ENCODE measurements at regions not wholly inside any gene's neighbourhood (a gene's known extent, or its start where the extent isn't known, plus 50 kb on each side); places are given as distances from the start of the nearest gene placed in this dataset.

GRCh38 chr3:157823050-157823449 is 283.2 kb downstream of the SHOX2 start:
- no peaks in the 10 kb centered on the region for H3K4me1 Mint-ChIP-seq
- no peaks in the 10 kb centered on the region for H3K27me3 Mint-ChIP-seq
- H3K4me3 Mint-ChIP-seq, result no peak overlapping the region
- peaks cover 4% of the 10 kb centered on the region for H3K9me3 Mint-ChIP-seq
- no peaks in the 10 kb centered on the region for H3K36me3 Mint-ChIP-seq (ENCODE audit: low read depth)
- no peak for ATAC-seq (replicated peaks)
- no peak overlapping the region for H3K27ac Mint-ChIP-seq

GRCh38 chr3:157820157-157820517 is 286.1 kb downstream of the SHOX2 start:
- Mint-ChIP-seq H3K9me3 (peaks cover 4% of the 10 kb centered on the region), H3K36me3 (ENCODE audit: low read depth) (no peaks in the 10 kb centered on the region), H3K27me3 (no peaks in the 10 kb centered on the region), H3K27ac (no peak overlapping the region), H3K4me3 (no peak overlapping the region), H3K4me1 (no peaks in the 10 kb centered on the region)
- ATAC-seq (replicated peaks), result no peak

DNA sequence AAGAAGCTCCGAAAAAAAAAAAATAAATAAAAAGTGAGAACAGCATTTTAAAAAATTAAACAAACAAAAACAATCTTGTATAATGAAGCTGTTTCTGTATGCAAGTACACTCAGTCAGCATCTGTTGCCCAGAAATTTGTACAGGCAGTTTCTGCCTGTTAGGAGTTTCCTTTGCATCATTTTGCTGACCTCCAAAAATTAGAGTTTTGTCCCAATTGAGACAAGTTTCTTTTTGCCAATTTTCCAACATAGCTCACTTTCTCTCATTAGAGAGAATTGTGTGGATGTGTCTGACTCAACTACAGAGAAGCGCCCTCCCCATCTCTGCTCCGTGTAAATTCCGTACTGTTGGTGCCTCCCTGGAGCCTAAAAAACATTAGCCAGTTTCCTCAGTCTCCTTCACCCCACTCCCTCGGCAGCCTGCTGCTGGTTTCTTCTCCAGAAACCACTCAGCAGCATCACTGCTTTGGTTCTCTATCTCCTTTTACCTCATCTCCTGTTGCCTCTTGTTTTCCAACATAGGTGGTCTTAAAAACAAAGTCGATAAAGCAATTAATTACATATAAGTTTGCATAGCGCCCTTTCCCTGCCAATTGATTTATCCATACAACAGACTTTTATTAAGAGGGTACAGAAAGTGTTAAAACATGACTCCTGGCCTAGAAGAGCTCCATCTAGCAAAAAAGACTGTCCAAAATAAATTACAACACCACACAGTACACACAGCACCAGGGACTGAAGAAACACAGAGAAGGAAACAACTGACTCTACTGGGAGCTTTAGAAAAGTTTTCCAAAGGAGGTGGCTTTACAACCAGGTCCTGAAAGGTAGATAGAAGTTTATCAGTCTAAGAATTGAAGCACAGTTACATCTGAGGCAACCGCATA is 286.7 kb downstream of the SHOX2 start:
- Mint-ChIP-seq H3K4me1 (no peaks in the 10 kb centered on the region), H3K36me3 (ENCODE audit: low read depth) (no peaks in the 10 kb centered on the region), H3K27ac (no peak overlapping the region), H3K4me3 (no peak overlapping the region), H3K9me3 (peaks cover 4% of the 10 kb centered on the region), H3K27me3 (no peaks in the 10 kb centered on the region)
- no peak for ATAC-seq (replicated peaks)

DNA sequence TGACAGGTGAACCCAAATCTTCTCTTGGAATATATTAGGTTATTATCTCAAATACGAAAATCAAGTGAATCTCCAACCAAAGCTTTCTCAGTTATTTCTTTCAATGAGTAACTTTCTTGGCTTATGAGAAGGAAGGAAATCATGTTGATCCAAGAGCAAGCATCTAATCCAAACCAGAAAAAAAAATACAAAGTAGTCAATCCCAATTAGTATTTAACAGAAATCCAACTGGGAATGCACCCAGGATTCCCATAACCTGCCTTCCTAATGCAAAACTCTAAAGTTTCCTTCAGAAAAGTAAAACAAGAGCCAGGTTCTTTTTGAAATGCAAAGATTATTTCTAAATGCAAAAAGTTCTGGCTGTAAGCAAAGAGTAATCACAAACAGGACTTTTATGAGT is 289.3 kb downstream of the SHOX2 start:
- Mint-ChIP-seq H3K27me3 (no peaks in the 10 kb centered on the region), H3K4me1 (no peaks in the 10 kb centered on the region), H3K27ac (no peak overlapping the region), H3K9me3 (no peaks in the 10 kb centered on the region), H3K4me3 (no peak overlapping the region), H3K36me3 (ENCODE audit: low read depth) (no peaks in the 10 kb centered on the region)
- ATAC-seq (replicated peaks), result no peak

- Mint-ChIP-seq H3K4me1 (no peaks in the 10 kb centered on the region), H3K4me3 (no peak overlapping the region), H3K27me3 (no peaks in the 10 kb centered on the region), H3K36me3 (ENCODE audit: low read depth) (no peaks in the 10 kb centered on the region), H3K9me3 (no peaks in the 10 kb centered on the region), H3K27ac (no peak overlapping the region)
- ATAC-seq (replicated peaks), result no peak
Observed at GRCh38 chr3:157816296-157816695, 289.9 kb downstream of the SHOX2 start.

DNA sequence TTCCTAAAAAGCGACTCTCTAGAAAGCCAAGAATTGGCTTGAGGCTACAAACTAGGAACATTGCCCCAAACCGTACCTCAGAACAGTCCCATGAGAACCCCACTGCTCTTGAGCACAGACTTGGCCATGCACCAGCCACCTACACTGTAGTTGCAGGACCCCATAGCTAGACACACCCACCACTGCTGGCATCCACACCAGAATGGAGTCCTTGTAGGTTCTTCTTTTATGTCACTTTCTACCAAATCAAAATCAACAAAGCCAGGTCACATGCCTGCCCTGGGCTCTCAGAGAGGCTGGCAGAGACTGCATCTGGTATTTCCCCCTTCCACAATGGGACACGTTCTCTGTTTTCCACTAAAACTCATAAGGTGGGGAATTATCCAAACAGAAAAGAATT is 290.5 kb downstream of the SHOX2 start:
- Mint-ChIP-seq H3K36me3 (ENCODE audit: low read depth) (no peaks in the 10 kb centered on the region), H3K9me3 (no peaks in the 10 kb centered on the region), H3K27me3 (no peaks in the 10 kb centered on the region), H3K4me3 (no peak overlapping the region), H3K27ac (no peak overlapping the region), H3K4me1 (no peaks in the 10 kb centered on the region)
- no peak for ATAC-seq (replicated peaks)

DNA sequence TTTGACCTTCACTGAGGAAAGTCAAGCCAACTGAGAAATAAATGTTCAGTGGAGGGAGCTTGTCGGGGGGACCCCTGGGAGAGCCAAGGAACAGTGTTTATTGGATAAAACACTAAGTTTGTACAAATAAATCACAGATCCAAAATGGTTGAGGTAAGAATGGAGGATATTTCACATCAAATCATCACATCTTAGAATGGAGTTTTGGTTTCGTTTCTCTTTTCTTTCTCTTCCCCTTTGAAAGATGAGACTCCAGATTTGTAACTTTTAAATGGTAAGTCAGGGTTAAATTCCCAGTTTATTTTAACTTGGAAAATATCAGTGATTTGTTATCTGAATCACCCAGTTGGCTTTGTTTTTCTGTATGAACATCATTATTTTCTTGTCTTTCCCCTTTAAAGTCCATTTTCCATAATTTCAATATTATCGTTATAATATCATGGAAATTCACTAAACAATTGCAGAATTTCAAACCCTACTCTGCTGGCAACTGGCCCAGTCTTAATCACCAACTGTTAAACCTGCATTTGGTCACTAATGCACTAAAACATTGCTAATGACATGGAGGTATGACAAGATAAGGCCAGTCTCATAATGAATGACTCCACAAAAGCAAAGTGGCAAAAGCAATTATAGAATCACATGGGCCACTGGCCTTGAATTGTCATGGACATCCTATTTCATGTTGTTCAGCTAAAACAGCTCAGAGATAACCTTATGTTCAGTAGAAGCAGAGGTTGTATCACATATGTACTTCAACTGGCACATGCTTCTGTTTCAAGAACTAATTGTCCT is 295.1 kb downstream of the SHOX2 start:
- H3K9me3 Mint-ChIP-seq, result no peaks in the 10 kb centered on the region
- no peak for ATAC-seq (replicated peaks)
- no peak overlapping the region for H3K27ac Mint-ChIP-seq
- H3K36me3 Mint-ChIP-seq (ENCODE audit: low read depth), result no peaks in the 10 kb centered on the region
- H3K4me3 Mint-ChIP-seq, result no peak overlapping the region
- H3K4me1 Mint-ChIP-seq, result no peaks in the 10 kb centered on the region
- peaks cover 3% of the 10 kb centered on the region for H3K27me3 Mint-ChIP-seq

DNA sequence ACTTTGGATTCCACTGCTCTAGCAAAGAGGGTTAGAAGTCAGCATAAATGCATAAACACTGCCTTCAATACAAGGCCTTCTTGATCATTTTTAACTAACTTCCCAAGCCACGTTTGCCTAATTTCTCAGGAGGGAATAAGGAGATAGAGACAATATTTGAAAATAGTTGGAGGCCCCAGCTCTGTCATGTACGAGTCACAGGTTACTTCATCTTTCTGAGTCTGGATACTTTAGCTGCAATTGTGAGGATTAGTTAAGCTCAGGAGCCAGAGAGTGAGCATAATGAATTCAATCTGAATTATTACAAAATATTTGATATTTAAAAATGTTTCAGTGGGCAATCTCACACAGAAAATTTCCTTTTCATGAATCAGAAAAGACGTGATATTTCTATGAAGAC is 298.9 kb downstream of the SHOX2 start:
- Mint-ChIP-seq H3K27me3 (peaks cover 3% of the 10 kb centered on the region), H3K9me3 (peaks cover 6% of the 10 kb centered on the region), H3K36me3 (ENCODE audit: low read depth) (no peaks in the 10 kb centered on the region), H3K27ac (no peak overlapping the region), H3K4me3 (no peak overlapping the region), H3K4me1 (no peaks in the 10 kb centered on the region)
- no peak for ATAC-seq (replicated peaks)

- H3K36me3 Mint-ChIP-seq (ENCODE audit: low read depth), result no peaks in the 10 kb centered on the region
- H3K27me3 Mint-ChIP-seq, result peaks cover 3% of the 10 kb centered on the region
- H3K4me1 Mint-ChIP-seq, result no peaks in the 10 kb centered on the region
- H3K4me3 Mint-ChIP-seq, result no peak overlapping the region
- H3K27ac Mint-ChIP-seq, result no peak overlapping the region
- no peak for ATAC-seq (replicated peaks)
- H3K9me3 Mint-ChIP-seq, result peaks cover 14% of the 10 kb centered on the region
Observed at GRCh38 chr3:157805538-157805937, 300.7 kb downstream of the SHOX2 start.

GRCh38 chr3:157794771-157795170 is 291.6 kb upstream of the VEPH1 start:
- Mint-ChIP-seq H3K36me3 (ENCODE audit: low read depth) (no peaks in the 10 kb centered on the region), H3K27ac (no peak overlapping the region), H3K4me1 (no peaks in the 10 kb centered on the region), H3K27me3 (peaks cover 4% of the 10 kb centered on the region), H3K4me3 (no peak overlapping the region), H3K9me3 (peaks cover 3% of the 10 kb centered on the region)
- ATAC-seq (replicated peaks), result no peak

GRCh38 chr3:157793745-157794144 is 290.5 kb upstream of the VEPH1 start:
- Mint-ChIP-seq H3K36me3 (ENCODE audit: low read depth) (no peaks in the 10 kb centered on the region), H3K27me3 (peaks cover 4% of the 10 kb centered on the region), H3K27ac (no peak overlapping the region), H3K4me1 (no peaks in the 10 kb centered on the region), H3K4me3 (no peak overlapping the region), H3K9me3 (peaks cover 3% of the 10 kb centered on the region)
- ATAC-seq (replicated peaks), result no peak

DNA sequence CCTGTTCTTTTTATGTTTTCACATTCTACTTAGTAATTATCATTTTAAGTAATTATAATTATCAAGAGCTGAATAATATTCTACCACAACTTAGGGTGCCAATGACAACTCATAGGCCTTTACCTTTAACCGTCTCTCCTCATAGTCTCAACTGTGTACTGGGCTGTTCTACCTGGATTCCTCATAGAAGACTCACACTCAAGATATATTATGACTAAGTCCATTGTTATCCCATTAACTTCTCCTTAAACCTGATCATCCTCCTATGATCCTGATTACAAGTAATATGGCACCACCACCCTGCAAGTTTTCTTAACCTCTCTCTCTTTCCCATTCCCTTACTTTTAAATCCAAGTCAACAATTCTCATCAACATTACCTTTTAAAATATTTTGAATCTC is 285.9 kb upstream of the VEPH1 start:
- no peaks in the 10 kb centered on the region for H3K4me1 Mint-ChIP-seq
- no peak overlapping the region for H3K27ac Mint-ChIP-seq
- no peak for ATAC-seq (replicated peaks)
- no peaks in the 10 kb centered on the region for H3K9me3 Mint-ChIP-seq
- H3K4me3 Mint-ChIP-seq, result no peak overlapping the region
- peaks cover 4% of the 10 kb centered on the region for H3K27me3 Mint-ChIP-seq
- no peaks in the 10 kb centered on the region for H3K36me3 Mint-ChIP-seq (ENCODE audit: low read depth)

GRCh38 chr3:157786618-157787017 is 283.4 kb upstream of the VEPH1 start:
- no peaks in the 10 kb centered on the region for H3K36me3 Mint-ChIP-seq (ENCODE audit: low read depth)
- no peaks in the 10 kb centered on the region for H3K27me3 Mint-ChIP-seq
- no peak overlapping the region for H3K27ac Mint-ChIP-seq
- no peak for ATAC-seq (replicated peaks)
- no peak overlapping the region for H3K4me3 Mint-ChIP-seq
- H3K9me3 Mint-ChIP-seq, result no peaks in the 10 kb centered on the region
- H3K4me1 Mint-ChIP-seq, result no peaks in the 10 kb centered on the region

- no peaks in the 10 kb centered on the region for H3K4me1 Mint-ChIP-seq
- no peak overlapping the region for H3K4me3 Mint-ChIP-seq
- no peak for ATAC-seq (replicated peaks)
- no peak overlapping the region for H3K27ac Mint-ChIP-seq
- no peaks in the 10 kb centered on the region for H3K27me3 Mint-ChIP-seq
- no peaks in the 10 kb centered on the region for H3K9me3 Mint-ChIP-seq
- no peaks in the 10 kb centered on the region for H3K36me3 Mint-ChIP-seq (ENCODE audit: low read depth)
Observed at GRCh38 chr3:157786211-157786610, 283.0 kb upstream of the VEPH1 start.
